ENCODE measurements at regions not wholly inside any gene's neighbourhood (a gene's known extent, or its start where the extent isn't known, plus 50 kb on each side); places are given as distances from the start of the nearest gene placed in this dataset.

GRCh38 chr5:60349891-60350415 lies 350.0 kb downstream of the DEPDC1B start:
- ChIA-PET CTCF (no interaction called here), POLR2A (no interaction called here)
- Histone ChIP-seq H3K36me3 (ENCODE audit: control insufficient read depth in 2 of 2, insufficient read depth in 1 of 2, low read length in 2 of 2) (no peaks in the 10 kb centered on the region), H3K27ac (ENCODE audit: extremely low read depth, low read depth, low read length) (no peak overlapping the region), H3K4me3 (ENCODE audit: low read depth, low read length) (no peak overlapping the region), H3K9me3 (ENCODE audit: control insufficient read depth, insufficient read depth, low read depth, low read length) (no peaks in the 10 kb centered on the region), H3K4me1 (ENCODE audit: control insufficient read depth, insufficient read depth, low read length) (no peaks in the 10 kb centered on the region)
- no peak for TF ChIP-seq HIC1 (tag by site-specific recombination; IDR thresholded peaks at IDR 0.05)
- TF ChIP-seq ZNF292 (tag by site-specific recombination; IDR thresholded peaks at IDR 0.05; ENCODE audit: borderline replicate concordance, low read depth), result no peak
- no peak for TF ChIP-seq ZNF501 (tag by site-specific recombination; IDR thresholded peaks at IDR 0.05)
- no peak for TF ChIP-seq ZSCAN23 (tag by site-specific recombination; IDR thresholded peaks at IDR 0.05)
- TF ChIP-seq ZNF660 (tag by site-specific recombination; IDR thresholded peaks at IDR 0.05), result no peak
- TF ChIP-seq ZNF571 (tag by site-specific recombination; IDR thresholded peaks at IDR 0.05), result no peak
- TF ChIP-seq ZNF549 (tag by site-specific recombination; IDR thresholded peaks at IDR 0.05), result no peak

GRCh38 chr5:60346393-60346792 lies 353.6 kb downstream of the DEPDC1B start:
- TF ChIP-seq ZBTB7A (tag by site-specific recombination; IDR thresholded peaks at IDR 0.05; ENCODE audit: low read depth) (no peak), HOXD13 (CRISPR knock-in tag; IDR thresholded peaks at IDR 0.05; ENCODE audit: borderline replicate concordance) (no peak), ZNF518A (tag by site-specific recombination; conservative IDR thresholded peaks at IDR 0.05; ENCODE audit: low read depth) (no peak), KLF9 (tag by site-specific recombination; IDR thresholded peaks at IDR 0.05; ENCODE audit: low read depth) (no peak), ZEB2 (tag by site-specific recombination; IDR thresholded peaks at IDR 0.05) (no peak), ZNF785 (tag by site-specific recombination; IDR thresholded peaks at IDR 0.05) (no peak), ZNF701 (tag by site-specific recombination; IDR thresholded peaks at IDR 0.05) (no peak), ZNF18 (tag by site-specific recombination; IDR thresholded peaks at IDR 0.05) (no peak)
- no peak overlapping the region for H3K4me3 ChIP-seq (ENCODE audit: low read depth, low read length)
- H3K4me1 ChIP-seq (ENCODE audit: control insufficient read depth, insufficient read depth, low read length), result no peaks in the 10 kb centered on the region
- POLR2A ChIA-PET, result no interaction called here
- H3K27ac ChIP-seq (ENCODE audit: extremely low read depth, low read depth, low read length), result no peak overlapping the region
- CTCF ChIA-PET, result interaction anchor here (0.8 to 1.6 kb wide), 2 partner anchors 163 to 536 kb away, joined by 4 to 5 read pairs; no protein-coding TSS in a partner anchor
- H3K9me3 ChIP-seq (ENCODE audit: control insufficient read depth, insufficient read depth, low read depth, low read length), result no peaks in the 10 kb centered on the region
- no peaks in the 10 kb centered on the region for H3K36me3 ChIP-seq (ENCODE audit: control insufficient read depth in 2 of 2, insufficient read depth in 1 of 2, low read length in 2 of 2)
